Activated CD4-positive, alpha-beta memory T cell treated with anti-CD3 and anti-CD28 coated beads, Interleukin-2, amount 10 ng/mL, durations not matched to agents 7 days and 5 days (primary cell): ENCODE measurements at regions not wholly inside any gene's neighbourhood (a gene's known extent, or its start where the extent isn't known, plus 50 kb on each side); places are given as distances from the start of the nearest gene placed in this dataset.

Experiments used
- CTCF ChIA-PET: fragments of 350-600 bp; sonication (Branson Sonifier 250); formaldehyde crosslinking; loops from one replicate; lab custom pipeline; 2021; ENCODE audit warnings: antibody characterized with exemption, inconsistent platforms; lab: Charles Lee
- POLR2A ChIA-PET: fragments of 350-600 bp; sonication (Branson Sonifier 250); formaldehyde crosslinking; loops from one replicate; lab custom pipeline; 2021; ENCODE audit warnings: antibody characterized with exemption; lab: Charles Lee
- DNase-seq: peaks from one replicate; pipeline ENCODE4 v3.0.0-alpha.2; 2020
- H3K27ac Mint-ChIP-seq: one replicate; pipeline ENCODE4 v1.8.0; 2021; ENCODE audit warnings: mild to moderate bottlenecking, mixed read lengths
- H3K27me3 Mint-ChIP-seq: one replicate; pipeline ENCODE4 v1.8.0; 2021; ENCODE audit warnings: mixed read lengths
- H3K36me3 Mint-ChIP-seq: one replicate; pipeline ENCODE4 v1.8.0; 2021; ENCODE audit warnings: low read depth, mixed read lengths
- H3K4me1 Mint-ChIP-seq: one replicate; pipeline ENCODE4 v1.8.0; 2021; ENCODE audit warnings: mixed read lengths
- H3K4me3 Mint-ChIP-seq: one replicate; pipeline ENCODE4 v1.8.0; 2021; ENCODE audit warnings: mild to moderate bottlenecking, mixed read lengths
- H3K9me3 Mint-ChIP-seq: one replicate; pipeline ENCODE4 v1.8.0; 2021; ENCODE audit warnings: mixed read lengths

DNA sequence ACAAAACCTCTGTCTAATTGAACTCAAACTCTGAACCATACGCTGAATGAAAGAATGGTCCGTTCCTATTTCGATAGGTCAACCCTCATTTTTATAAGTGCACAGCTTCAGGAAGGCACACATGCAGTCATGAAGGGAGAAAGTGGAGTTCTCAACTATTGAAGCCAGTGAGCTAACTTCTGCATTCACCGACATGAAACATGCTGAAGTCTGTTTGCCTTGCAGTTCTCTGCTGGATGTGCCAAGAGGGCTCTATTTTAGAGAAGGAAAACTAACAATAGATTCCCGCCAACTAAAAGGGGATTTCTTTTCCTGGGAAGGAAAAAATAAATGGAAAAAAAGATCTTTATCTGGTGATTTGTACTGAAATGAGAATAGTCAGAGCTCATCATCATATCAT lies 191.0 kb upstream of the PLEKHG7 start:
- Mint-ChIP-seq H3K27ac (no peak overlapping the region), H3K27me3 (no peaks in the 10 kb centered on the region), H3K4me1 (peaks cover 12% of the 10 kb centered on the region), H3K4me3 (no peak overlapping the region), H3K9me3 (peaks cover 11% of the 10 kb centered on the region), H3K36me3 (peaks cover 7% of the 10 kb centered on the region)
- ChIA-PET POLR2A (interaction anchor here (1.6 kb wide), 1 partner anchor 9 kb away, joined by 3 read pairs; no protein-coding TSS in a partner anchor), CTCF (interaction anchor here (1.9 kb wide), 1 partner anchor 10 kb away, joined by 4 read pairs; no protein-coding TSS in a partner anchor)
- no peak for DNase-seq

DNA sequence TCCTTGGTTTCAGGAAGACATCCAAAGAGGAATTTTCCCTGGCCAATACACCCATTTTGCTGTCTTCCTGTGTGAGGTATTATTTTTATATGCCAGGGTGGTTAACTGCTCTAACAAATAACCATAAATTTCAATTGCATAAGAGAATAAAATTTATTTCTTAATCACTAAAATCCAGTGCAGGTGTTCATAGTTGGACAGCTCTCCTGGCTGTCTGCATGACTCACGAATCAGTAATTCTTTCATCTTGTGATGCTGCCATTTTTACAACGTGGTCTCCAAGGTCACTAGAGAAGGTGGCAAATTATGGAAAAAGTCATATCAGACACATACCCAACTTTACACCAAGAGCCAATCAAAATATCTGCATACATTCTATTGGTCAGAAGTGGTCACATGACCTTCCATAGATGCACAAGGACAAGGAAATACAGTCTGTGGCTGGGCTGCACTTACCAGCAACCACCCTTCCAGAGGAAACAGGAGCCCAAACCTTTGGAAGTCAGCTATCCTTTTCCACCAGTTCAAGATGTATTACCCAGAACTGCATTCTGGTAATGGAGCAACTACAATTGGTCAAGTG lies 193.5 kb upstream of the PLEKHG7 start:
- no peaks in the 10 kb centered on the region for H3K27me3 Mint-ChIP-seq
- no peak for DNase-seq
- no peak overlapping the region for H3K27ac Mint-ChIP-seq
- POLR2A ChIA-PET = no interaction called here
- peaks cover 14% of the 10 kb centered on the region for H3K9me3 Mint-ChIP-seq
- no peak overlapping the region for H3K4me3 Mint-ChIP-seq
- CTCF ChIA-PET = no interaction called here
- peaks cover 21% of the 10 kb centered on the region for H3K4me1 Mint-ChIP-seq
- peaks cover 14% of the 10 kb centered on the region for H3K36me3 Mint-ChIP-seq

DNA sequence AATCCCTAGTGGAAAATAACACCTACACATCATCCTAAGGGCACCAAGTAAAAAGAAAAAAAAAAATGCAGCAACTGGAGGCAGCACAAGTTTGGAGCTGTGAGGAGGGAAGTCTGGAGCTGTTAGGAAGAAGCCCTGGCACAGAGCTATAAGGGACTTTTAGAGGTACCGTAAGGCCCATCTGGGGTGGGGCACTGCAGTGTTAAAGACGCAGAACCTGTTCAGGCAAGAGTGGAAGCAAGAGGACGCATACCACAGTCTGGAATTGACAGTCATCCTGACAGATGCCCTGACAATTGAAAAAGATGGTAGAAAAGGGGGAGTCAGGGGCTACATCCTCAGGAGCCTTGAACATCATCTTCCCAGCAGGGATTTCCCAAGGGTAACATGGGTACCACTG lies 195.9 kb upstream of the PLEKHG7 start:
- Mint-ChIP-seq H3K4me1 (peaks cover 42% of the 10 kb centered on the region), H3K27me3 (no peaks in the 10 kb centered on the region), H3K9me3 (peaks cover 12% of the 10 kb centered on the region), H3K36me3 (peaks cover 14% of the 10 kb centered on the region), H3K4me3 (no peak overlapping the region), H3K27ac (no peak overlapping the region)
- no peak for DNase-seq
- CTCF ChIA-PET = interaction anchor here (1.9 to 7.2 kb wide), 2 partner anchors 13 to 63 kb away, joined by 5 to 41 read pairs; no protein-coding TSS in a partner anchor
- POLR2A ChIA-PET = interaction anchor here (1.4 to 8.7 kb wide), 3 partner anchors 19 to 363 kb away, joined by 5 to 90 read pairs (median 34); partner anchors contain the start of gene BTG1

DNA sequence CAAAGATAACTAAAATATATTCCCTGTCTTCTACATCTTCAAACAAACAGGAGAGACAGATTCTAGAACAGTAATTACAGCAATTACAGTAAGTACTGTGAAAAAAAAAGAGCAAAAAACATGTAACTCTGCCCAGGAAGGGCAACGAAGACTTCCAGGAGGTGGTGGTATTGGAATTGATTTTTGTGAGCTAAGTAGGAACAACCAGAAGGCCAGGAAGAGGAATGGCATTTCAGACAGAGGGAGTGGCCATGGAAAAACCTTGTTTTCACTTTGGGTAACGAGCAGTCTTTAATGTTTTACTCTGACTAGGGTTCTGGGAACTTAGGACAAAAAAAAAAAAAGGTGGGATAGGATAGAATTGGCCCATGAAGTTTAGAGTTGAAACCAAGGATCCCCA lies 196.3 kb upstream of the PLEKHG7 start:
- peaks cover 14% of the 10 kb centered on the region for H3K36me3 Mint-ChIP-seq
- H3K9me3 Mint-ChIP-seq = peaks cover 12% of the 10 kb centered on the region
- ChIA-PET POLR2A (interaction anchor here (0.9 to 8.7 kb wide), 9 partner anchors 13 to 369 kb away, joined by 3 to 90 read pairs (median 8); partner anchors contain the start of gene BTG1), CTCF (interaction anchor here (1.2 to 7.2 kb wide), 4 partner anchors 12 to 64 kb away, joined by 3 to 41 read pairs (median 4); no protein-coding TSS in a partner anchor)
- H3K27ac Mint-ChIP-seq = no peak overlapping the region
- DNase-seq = no peak
- H3K4me1 Mint-ChIP-seq = peaks cover 46% of the 10 kb centered on the region
- H3K27me3 Mint-ChIP-seq = no peaks in the 10 kb centered on the region
- no peak overlapping the region for H3K4me3 Mint-ChIP-seq

DNA sequence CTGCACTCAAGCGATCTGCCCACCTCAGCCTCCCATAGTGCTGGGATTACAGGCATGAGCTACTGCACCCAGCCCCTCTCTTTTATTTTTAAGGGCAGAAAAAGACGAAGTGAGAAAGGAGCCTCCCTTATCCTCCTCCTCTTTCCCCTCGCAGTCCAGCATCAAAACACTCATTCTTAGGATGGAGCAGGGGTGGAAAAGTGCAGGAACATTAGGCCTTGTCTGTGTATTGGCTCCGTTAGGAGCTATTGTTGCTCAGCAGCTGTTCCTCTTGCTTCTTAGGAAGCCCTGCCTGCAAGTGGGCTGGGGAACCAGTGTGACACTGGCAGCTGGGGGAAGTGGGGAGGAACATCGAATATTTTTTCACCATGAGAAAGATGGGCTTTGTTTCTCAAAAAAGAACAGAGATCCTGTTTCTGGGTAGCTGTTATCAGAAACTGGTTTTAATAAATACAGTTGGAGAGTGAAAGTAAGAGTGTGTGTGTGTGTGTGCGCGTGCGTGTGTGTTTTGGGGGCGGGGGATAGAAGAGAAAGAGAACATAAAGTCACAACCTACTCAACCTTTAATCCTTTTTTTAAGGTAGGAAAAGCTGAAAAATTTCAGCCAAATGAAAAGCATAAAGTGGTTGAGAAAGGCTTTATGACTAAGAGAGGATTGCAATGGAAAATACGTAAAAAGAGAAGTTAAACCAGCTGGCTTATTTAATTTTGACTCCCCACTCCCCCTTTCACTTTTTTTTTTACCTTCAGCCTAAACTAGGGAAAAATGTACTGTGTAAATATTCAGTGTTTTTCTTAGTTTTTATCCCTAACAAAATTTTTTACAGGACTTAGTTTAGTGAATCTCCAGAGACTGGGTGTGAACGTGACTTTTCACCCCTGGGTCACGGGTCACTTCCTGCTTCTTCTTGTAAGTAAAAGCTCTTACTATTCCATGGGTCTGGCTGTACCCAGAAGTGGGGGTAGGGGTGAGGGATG lies 197.2 kb upstream of the PLEKHG7 start:
- Mint-ChIP-seq H3K4me3 (peak overlapping the region; percentile 74), H3K9me3 (peaks cover 11% of the 10 kb centered on the region), H3K36me3 (peaks cover 14% of the 10 kb centered on the region), H3K27ac (peak overlapping the region; percentile 91), H3K27me3 (no peaks in the 10 kb centered on the region), H3K4me1 (peaks cover 46% of the 10 kb centered on the region)
- ChIA-PET POLR2A (interaction anchor here (0.7 to 8.7 kb wide), 14 partner anchors 10 to 475 kb away, joined by 3 to 90 read pairs (median 5); partner anchors contain the start of gene BTG1), CTCF (interaction anchor here (0.7 to 7.2 kb wide), 7 partner anchors 11 to 361 kb away, joined by 3 to 41 read pairs (median 4); no protein-coding TSS in a partner anchor)
- peak; percentile 59 for DNase-seq

DNA sequence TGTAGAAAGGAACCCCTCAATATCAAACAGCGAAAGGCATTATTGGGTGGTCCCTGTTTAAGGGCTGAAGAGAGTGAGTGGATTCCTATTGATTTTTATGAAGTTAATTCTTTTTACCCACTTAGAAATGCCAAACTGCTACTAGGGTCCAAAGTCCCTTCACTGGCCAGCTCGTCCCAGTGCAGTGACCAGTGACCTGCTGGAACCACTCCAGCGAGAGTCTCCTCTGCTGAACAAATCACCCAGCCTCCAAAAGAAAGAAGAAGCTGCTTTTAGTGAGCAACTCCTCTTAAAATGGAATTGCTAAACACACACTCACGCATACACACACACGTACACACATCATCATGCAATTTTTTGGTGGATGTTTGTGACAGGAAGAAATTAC lies 198.2 kb upstream of the PLEKHG7 start:
- H3K36me3 Mint-ChIP-seq = peaks cover 14% of the 10 kb centered on the region
- H3K4me3 Mint-ChIP-seq = no peak overlapping the region
- H3K27me3 Mint-ChIP-seq = no peaks in the 10 kb centered on the region
- H3K9me3 Mint-ChIP-seq = peaks cover 6% of the 10 kb centered on the region
- DNase-seq = no peak
- ChIA-PET CTCF (interaction anchor here (2.6 to 7.2 kb wide), 3 partner anchors 11 to 66 kb away, joined by 7 to 41 read pairs (median 11); no protein-coding TSS in a partner anchor), POLR2A (interaction anchor here (2.1 to 8.7 kb wide), 4 partner anchors 11 to 360 kb away, joined by 12 to 90 read pairs (median 24); partner anchors contain the start of gene BTG1)
- H3K27ac Mint-ChIP-seq = peak overlapping the region; percentile 7
- peaks cover 46% of the 10 kb centered on the region for H3K4me1 Mint-ChIP-seq

DNA sequence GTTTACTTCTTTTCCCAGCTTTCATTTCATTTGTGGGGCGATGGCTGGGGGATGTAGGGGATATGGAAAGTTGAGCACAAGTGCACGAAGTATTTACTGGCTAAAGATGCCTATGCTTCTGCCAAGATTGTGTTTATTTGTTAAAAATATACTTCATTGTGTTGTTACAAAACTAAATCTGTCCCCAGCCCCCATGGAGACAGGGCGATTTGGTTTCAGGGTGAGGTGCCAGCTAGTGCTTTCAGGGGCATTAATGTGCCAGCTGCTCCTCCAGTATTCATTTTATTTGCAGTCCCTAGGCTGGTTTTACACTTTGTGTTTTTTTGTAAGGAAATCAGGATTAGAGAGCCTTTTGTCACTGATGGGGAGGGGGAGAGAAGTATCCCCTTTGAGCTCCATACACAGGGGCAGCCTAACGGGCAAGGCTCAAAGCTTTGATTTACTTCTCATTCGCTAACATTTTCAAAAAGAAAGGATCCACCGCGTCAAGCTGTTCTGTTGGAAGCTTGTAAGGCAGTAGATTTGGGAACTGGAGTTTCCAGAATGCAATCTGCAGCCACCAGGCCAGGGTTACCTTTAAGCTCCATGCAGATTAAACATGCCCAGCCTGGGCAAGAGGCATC lies 198.7 kb upstream of the PLEKHG7 start:
- Mint-ChIP-seq H3K4me1 (peaks cover 46% of the 10 kb centered on the region), H3K27ac (peak overlapping the region; percentile 78)
- POLR2A ChIA-PET = interaction anchor here (0.9 to 8.7 kb wide), 7 partner anchors 9 to 360 kb away, joined by 3 to 90 read pairs (median 6); partner anchors contain the start of gene BTG1

DNA sequence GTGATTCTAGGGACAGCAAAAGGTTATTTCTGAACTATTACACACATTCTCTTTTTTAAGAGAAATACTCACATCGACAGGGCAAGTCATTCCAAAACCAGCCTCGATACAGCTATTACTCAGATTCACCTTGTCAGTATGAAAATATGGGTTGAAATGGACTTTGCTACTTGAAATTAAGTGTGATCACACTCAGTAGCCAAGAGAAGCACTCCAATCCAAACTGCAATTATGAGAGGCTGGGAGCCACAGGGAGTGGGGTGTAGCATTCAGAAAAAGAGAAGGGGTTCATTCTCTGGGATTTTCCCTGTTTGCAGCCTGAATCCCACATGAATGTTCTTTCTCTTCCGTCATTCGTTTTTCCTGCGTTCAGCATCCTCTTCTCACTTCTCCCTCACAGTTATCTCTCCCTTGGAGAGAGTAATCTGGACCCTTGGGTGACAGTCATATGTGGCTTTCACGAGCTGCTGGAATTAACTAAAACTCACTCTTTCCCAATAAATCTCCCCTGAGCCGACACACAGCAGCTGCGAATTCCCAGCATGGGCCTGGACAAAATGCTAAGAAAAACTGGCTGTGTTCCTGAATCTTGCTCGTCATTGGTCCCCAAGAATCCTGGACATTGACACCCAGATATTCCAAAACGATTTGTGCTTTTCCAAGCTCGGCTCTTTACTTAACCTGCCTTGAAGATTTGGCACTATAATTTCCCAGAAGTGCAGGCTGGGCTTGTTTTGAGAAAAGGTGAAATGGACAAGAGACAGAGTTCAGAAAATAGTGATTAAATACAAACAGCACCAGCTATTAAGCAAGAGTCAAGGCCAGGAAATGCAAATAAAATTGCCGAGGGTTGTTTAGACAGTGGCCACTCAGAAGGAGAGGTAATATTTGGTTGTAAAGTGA lies 199.5 kb upstream of the PLEKHG7 start:
- ChIA-PET CTCF (interaction anchor here (0.5 to 7.2 kb wide), 18 partner anchors 9 to 358 kb away, joined by 3 to 41 read pairs (median 4); partner anchors contain the start of gene BTG1), POLR2A (interaction anchor here (0.8 to 8.7 kb wide), 13 partner anchors 9 to 366 kb away, joined by 3 to 90 read pairs (median 5); partner anchors contain the start of gene BTG1)
- Mint-ChIP-seq H3K9me3 (peaks cover 5% of the 10 kb centered on the region), H3K4me1 (peaks cover 46% of the 10 kb centered on the region), H3K27ac (peak overlapping the region; percentile 78), H3K4me3 (peak overlapping the region; percentile 5), H3K36me3 (peaks cover 13% of the 10 kb centered on the region), H3K27me3 (no peaks in the 10 kb centered on the region)
- peak; percentile 39 for DNase-seq

More for the DNA sequence above, 198.7 kb upstream of the PLEKHG7 start:
- CTCF ChIA-PET = interaction anchor here (2.6 to 7.2 kb wide), 4 partner anchors 10 to 104 kb away, joined by 7 to 41 read pairs (median 10); no protein-coding TSS in a partner anchor
- H3K9me3 Mint-ChIP-seq = peaks cover 5% of the 10 kb centered on the region
- no peak for DNase-seq
- H3K4me3 Mint-ChIP-seq = no peak overlapping the region
- H3K36me3 Mint-ChIP-seq = peaks cover 14% of the 10 kb centered on the region
- no peaks in the 10 kb centered on the region for H3K27me3 Mint-ChIP-seq

DNA sequence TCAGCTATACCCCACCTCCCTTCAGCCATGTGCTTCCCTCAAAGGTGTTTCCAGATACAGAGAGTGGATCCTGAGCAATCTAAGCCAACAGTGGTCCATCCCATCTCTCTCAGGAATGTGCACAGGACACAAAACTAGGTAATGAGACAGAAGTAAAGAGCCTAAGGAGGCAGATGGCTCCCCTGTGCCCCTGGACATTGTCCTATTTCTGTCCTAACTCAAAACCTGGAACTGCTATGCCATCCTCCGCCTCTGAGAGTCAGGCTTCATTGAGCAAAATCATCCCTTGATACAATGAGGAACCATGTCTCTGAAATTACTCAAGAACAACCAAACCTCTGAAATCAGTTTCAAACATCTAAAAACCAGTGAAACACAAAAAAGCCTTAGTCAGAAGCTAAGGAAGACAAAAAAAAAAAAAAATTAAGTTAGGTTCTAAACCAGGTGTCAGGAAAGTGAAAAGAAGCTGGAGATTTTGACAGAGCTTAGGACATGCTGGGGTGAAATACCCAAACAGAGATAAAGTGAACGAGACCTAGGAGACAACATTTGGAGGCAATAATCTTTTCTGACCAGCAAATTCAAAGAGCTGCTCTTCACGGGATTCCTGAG lies 200.3 kb upstream of the PLEKHG7 start:
- ChIA-PET POLR2A (interaction anchor here (0.6 to 8.7 kb wide), 13 partner anchors 8 to 372 kb away, joined by 3 to 90 read pairs (median 4); partner anchors contain the start of gene BTG1), CTCF (interaction anchor here (0.5 to 7.2 kb wide), 18 partner anchors 9 to 357 kb away, joined by 3 to 41 read pairs (median 4); partner anchors contain the start of gene BTG1)
- peak overlapping the region; percentile 78 for H3K27ac Mint-ChIP-seq
- H3K9me3 Mint-ChIP-seq = peaks cover 3% of the 10 kb centered on the region
- H3K27me3 Mint-ChIP-seq = no peaks in the 10 kb centered on the region
- peaks cover 10% of the 10 kb centered on the region for H3K36me3 Mint-ChIP-seq
- peak overlapping the region; percentile 30 for H3K4me3 Mint-ChIP-seq
- H3K4me1 Mint-ChIP-seq = peaks cover 46% of the 10 kb centered on the region
- DNase-seq = peak; percentile 28

DNA sequence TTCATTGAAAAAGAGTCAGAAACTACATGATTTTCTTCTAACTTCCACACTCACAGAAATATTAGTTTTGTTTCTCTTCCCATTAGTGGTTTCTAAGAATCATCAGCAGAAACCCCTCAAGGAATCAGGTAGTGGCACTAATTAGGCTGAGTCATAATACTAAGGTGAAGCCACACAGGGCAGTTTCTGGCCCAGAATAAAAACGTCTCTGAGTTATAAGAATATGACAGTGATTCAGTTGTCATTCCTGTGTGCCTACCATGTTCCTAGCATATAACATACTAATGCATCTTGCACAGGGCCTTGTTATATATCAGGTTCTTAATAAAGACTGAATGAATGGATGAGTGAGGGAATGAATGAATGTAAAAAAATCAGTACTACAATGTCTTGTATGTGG lies 206.0 kb upstream of the PLEKHG7 start:
- CTCF ChIA-PET = no interaction called here
- no peak overlapping the region for H3K4me3 Mint-ChIP-seq

More for the DNA sequence above, 206.0 kb upstream of the PLEKHG7 start:
- POLR2A ChIA-PET = no interaction called here
- no peak overlapping the region for H3K27ac Mint-ChIP-seq
- H3K9me3 Mint-ChIP-seq = peaks cover 7% of the 10 kb centered on the region
- H3K27me3 Mint-ChIP-seq = no peaks in the 10 kb centered on the region
- peaks cover 18% of the 10 kb centered on the region for H3K4me1 Mint-ChIP-seq
- peaks cover 11% of the 10 kb centered on the region for H3K36me3 Mint-ChIP-seq
- DNase-seq = no peak
